Esophagus muscularis mucosa (tissue), 4 donors: ENCODE measurements at regions not wholly inside any gene's neighbourhood (a gene's known extent, or its start where the extent isn't known, plus 50 kb on each side); places are given as distances from the start of the nearest gene placed in this dataset.

Experiments used
- CTCF ChIP-seq, 3 experiments: fragments of 200-600 bp in 2 of 3; fragments of 450-650 bp in 1 of 3; sonication (generic) in 2 of 3; IDR thresholded peaks; one replicate each; pipeline ENCODE4 v1.5.1; 2017 to 2019; ENCODE audit warnings: antibody characterized with exemption in 3 of 3, mild to moderate bottlenecking in 2 of 3, moderate library complexity in 1 of 3
- EP300 ChIP-seq: sonication (generic); formaldehyde crosslinking; IDR thresholded peaks from one replicate; pipeline ENCODE4 v1.6.1; 2017; ENCODE audit warnings: antibody characterized with exemption
- POLR2A ChIP-seq: fragments of 450-650 bp; IDR thresholded peaks from one replicate; pipeline ENCODE4 v1.6.1; 2017; ENCODE audit warnings: antibody characterized with exemption, moderate library complexity, mild to moderate bottlenecking, low read depth

- no peak for TF ChIP-seq CTCF (IDR thresholded peaks at IDR 0.05)
- no peak for TF ChIP-seq POLR2A
- TF ChIP-seq EP300: no peak
Observed at GRCh38 chr13:44142941-44143665, 230.5 kb upstream of the SERP2 start.
